ENCODE measurements at regions not wholly inside any gene's neighbourhood (a gene's known extent, or its start where the extent isn't known, plus 50 kb on each side); places are given as distances from the start of the nearest gene placed in this dataset.

DNA sequence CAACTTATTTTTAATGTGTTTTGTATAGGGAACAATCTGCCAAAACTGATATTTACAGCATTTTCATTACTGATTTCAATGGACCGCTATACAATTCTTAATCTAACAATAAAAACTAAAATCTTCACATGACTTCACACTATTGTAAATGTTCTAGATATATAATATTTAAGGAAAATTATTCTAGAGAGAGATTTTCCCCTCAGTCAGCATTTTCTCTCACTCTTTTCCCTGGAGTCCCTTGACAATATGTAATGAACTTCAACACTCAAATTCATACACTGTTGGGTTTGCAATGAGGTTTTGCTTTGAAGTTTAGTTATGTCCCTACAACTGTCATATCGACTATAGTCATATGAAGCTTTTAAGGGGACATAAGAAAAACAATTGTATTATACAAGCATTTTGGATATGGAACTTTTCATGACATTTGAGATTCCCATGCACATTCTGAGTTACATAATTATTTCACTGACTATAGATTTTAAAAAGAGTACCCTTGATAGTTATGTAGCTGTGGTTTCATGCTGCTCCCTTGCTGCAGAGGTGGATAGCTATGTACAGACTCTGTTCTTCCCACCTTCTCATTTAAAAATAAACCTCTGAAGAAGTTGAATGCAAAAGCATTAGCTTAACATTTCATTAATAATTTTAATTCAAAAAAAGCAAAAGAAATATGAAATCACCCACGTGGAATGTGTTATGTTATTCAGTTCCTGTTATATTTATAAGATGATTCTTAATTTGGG is 338.5 kb downstream of the AKAIN1 start:
- TF ChIP-seq, protein P1, sequence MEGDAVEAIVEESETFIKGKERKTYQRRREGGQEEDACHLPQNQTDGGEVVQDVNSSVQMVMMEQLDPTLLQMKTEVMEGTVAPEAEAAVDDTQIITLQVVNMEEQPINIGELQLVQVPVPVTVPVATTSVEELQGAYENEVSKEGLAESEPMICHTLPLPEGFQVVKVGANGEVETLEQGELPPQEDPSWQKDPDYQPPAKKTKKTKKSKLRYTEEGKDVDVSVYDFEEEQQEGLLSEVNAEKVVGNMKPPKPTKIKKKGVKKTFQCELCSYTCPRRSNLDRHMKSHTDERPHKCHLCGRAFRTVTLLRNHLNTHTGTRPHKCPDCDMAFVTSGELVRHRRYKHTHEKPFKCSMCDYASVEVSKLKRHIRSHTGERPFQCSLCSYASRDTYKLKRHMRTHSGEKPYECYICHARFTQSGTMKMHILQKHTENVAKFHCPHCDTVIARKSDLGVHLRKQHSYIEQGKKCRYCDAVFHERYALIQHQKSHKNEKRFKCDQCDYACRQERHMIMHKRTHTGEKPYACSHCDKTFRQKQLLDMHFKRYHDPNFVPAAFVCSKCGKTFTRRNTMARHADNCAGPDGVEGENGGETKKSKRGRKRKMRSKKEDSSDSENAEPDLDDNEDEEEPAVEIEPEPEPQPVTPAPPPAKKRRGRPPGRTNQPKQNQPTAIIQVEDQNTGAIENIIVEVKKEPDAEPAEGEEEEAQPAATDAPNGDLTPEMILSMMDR (IDR thresholded peaks at IDR 0.05): no peak
- no peak for TF ChIP-seq POLR2A (IDR thresholded peaks at IDR 0.05)
- Histone ChIP-seq H3K36me3 (no peaks in the 10 kb centered on the region), H3K4me1 (no peaks in the 10 kb centered on the region), H3K27me3 (no peaks in the 10 kb centered on the region), H3K27ac (no peak overlapping the region), H3K4me3 (replicated peaks in 1 of 3) (no peak overlapping the region), H3K9me3 (no peaks in the 10 kb centered on the region)
- WGBS, 2 donors: 71 to 72% methylated on average over 3 of the region's 3 CpGs
- intact Hi-C loops (cut with DNase I): no loop called here
- no peak for DNase-seq

DNA sequence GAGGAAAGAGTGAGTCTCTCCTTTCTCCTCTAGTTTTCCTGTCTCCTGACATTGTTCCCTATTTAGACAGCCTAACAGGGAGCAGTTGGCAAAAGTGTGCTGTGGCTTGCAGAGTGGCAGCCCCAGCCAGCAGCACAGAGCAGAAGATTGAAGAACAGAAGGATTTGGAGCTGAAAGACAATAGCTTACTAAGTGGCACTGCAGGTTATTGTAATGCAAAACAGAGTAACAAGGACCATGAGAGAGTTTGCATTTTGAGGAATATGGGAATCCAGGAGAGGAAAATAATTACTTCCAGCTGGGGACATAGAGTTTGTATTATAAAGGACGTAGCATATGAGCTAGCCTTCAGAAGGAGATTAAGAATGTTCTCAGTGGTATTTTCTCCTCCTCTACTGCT is 342.4 kb downstream of the AKAIN1 start:
- Histone ChIP-seq H3K4me1 (no peaks in the 10 kb centered on the region), H3K36me3 (no peaks in the 10 kb centered on the region), H3K27me3 (no peaks in the 10 kb centered on the region), H3K27ac (no peak overlapping the region), H3K4me3 (replicated peaks in 1 of 3) (no peak overlapping the region), H3K9me3 (no peaks in the 10 kb centered on the region)
- DNase-seq: no peak
- intact Hi-C loops (cut with DNase I): no loop called here
- WGBS, 2 donors: 63 to 73% methylated on average over 1 of the region's 1 CpG
- TF ChIP-seq, protein P1 (IDR thresholded peaks at IDR 0.05): no peak
- TF ChIP-seq POLR2A (IDR thresholded peaks at IDR 0.05): no peak

DNA sequence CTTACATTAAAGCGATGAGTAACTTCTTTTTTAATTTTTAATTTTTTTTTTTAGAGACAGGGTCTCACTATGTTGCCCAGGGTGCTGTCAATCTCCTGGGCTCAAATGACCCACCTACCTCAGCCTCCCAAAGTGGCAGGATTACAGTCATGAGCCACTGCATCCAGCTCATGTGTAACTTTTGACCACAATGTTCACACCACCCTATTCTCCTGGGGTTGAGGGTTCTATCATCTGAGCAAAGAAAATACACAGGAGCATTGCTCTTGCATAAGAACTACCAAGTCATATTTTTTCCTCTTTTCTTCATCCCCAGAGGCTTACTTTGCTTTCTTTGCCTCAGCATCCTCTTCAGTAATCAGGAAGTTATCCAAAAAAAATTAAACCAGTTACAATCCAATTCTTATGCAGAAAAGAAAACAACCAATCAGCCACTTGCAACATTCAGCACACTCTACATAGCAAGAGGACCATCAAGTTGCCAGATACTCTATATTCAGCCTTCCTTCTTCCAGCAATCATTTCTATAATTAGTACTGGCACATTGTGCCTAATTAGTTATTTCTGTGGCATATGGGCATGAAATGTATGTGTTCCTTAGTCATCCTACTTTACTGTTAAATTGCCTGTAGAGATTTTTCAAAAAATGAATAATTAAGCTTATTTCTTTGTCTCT is 345.6 kb downstream of the AKAIN1 start:
- DNase-seq: no peak
- intact Hi-C loops (cut with DNase I): no loop called here
- WGBS, 2 donors: 98 to 100% methylated on average over 1 of the region's 1 CpG
- TF ChIP-seq, protein P1 (IDR thresholded peaks at IDR 0.05): no peak
- TF ChIP-seq POLR2A (IDR thresholded peaks at IDR 0.05): no peak
- Histone ChIP-seq H3K4me3 (replicated peaks in 1 of 3) (no peak overlapping the region), H3K36me3 (no peaks in the 10 kb centered on the region), H3K4me1 (no peaks in the 10 kb centered on the region), H3K27me3 (no peaks in the 10 kb centered on the region), H3K9me3 (no peaks in the 10 kb centered on the region), H3K27ac (no peak overlapping the region)

DNA sequence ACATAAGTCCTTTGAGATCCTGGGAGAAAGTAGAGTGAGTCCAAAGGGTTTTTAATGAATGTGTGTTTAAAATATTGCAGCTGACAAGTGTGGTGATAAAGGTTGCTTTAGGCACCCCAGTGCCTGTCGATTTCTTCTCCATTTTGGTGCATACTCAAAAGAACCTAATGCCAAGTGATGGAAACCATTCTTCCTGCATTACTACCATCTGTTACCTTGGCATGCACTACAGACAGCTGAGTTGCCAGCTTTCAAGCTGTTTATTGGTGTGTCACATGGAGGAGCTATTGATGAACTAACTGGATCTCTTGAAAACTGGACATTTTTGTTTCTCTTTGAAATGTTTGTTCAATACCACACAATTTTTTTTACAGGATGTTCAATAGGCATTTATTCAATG is 350.0 kb downstream of the AKAIN1 start:
- WGBS, 2 donors: 73 to 85% methylated on average over 1 of the region's 1 CpG
- Histone ChIP-seq H3K4me1 (no peaks in the 10 kb centered on the region), H3K4me3 (replicated peaks in 1 of 3) (no peak overlapping the region), H3K27ac (no peak overlapping the region), H3K9me3 (no peaks in the 10 kb centered on the region), H3K27me3 (no peaks in the 10 kb centered on the region), H3K36me3 (no peaks in the 10 kb centered on the region)
- no peak for DNase-seq
- intact Hi-C loops (cut with DNase I): no loop called here
- TF ChIP-seq POLR2A (IDR thresholded peaks at IDR 0.05): no peak
- TF ChIP-seq, protein P1 (IDR thresholded peaks at IDR 0.05): no peak

DNA sequence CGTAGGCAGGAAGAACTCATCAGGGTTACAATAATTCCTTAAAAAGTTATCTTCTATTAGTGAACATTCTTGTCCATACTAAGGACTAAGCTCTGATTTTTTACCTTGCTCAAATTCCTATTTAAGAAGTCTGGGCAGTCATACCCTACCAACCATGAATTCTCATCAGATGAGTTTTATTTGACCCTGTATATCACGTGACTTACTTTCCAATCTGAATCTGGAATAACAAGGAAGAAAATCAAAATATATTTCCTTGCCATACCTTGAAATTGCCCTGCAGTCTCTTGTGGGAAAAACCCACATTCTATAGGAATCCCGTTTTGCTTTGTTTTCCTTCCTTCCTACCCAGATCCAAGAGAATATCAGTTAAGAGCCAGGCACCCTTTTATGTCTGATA is 352.7 kb downstream of the AKAIN1 start:
- Histone ChIP-seq H3K27me3 (no peaks in the 10 kb centered on the region), H3K27ac (no peak overlapping the region), H3K36me3 (no peaks in the 10 kb centered on the region), H3K9me3 (no peaks in the 10 kb centered on the region), H3K4me3 (replicated peaks in 1 of 3) (no peak overlapping the region), H3K4me1 (no peaks in the 10 kb centered on the region)
- 61 to 63% methylated on average over 3 of the region's 3 CpGs for WGBS, 2 donors
- no peak for DNase-seq
- intact Hi-C loops (cut with DNase I): no loop called here
- TF ChIP-seq POLR2A (IDR thresholded peaks at IDR 0.05): no peak
- TF ChIP-seq, protein P1 (IDR thresholded peaks at IDR 0.05): no peak
